ENCODE measurements at regions not wholly inside any gene's neighbourhood (a gene's known extent, or its start where the extent isn't known, plus 50 kb on each side); places are given as distances from the start of the nearest gene placed in this dataset.

DNA sequence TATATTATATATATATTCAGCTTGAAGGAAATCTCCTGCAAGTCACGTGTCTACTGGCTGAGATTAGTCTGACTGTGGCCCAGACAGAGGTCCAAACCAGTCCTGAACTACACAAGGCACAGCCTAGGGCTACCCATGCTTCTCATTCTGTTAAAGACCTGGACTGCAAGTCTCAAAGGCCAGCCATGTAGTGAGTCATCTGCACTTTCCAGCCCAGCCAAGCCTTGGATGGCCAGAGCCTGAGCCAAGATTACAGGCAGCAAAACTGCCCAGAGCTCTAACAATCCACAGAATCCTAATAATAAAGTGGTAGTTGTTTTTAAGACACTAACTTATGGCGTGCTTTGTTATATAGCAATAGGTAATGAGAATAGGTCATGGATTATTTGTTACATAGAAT is 259.6 kb downstream of the SS18 start:
- TF ChIP-seq CTCF (IDR thresholded peaks at IDR 0.05): no peak
- no peak for TF ChIP-seq POLR2AphosphoS5 (IDR thresholded peaks at IDR 0.05)
